ENCODE measurements at regions not wholly inside any gene's neighbourhood (a gene's known extent, or its start where the extent isn't known, plus 50 kb on each side); places are given as distances from the start of the nearest gene placed in this dataset.

GRCh38 chr3:124441766-124442165, 288.5 kb upstream of the UMPS start:
- DNase-seq (no peak), ATAC-seq (no peak)
- Histone ChIP-seq H3K36me3 (no peaks in the 10 kb centered on the region), H3K27ac (no peak overlapping the region), H3K27me3 (no peaks in the 10 kb centered on the region), H3K4me3 (no peak overlapping the region), H3K4me1 (no peaks in the 10 kb centered on the region), H3K9me3 (no peaks in the 10 kb centered on the region)
- intact Hi-C loops (cut with DNase I): no loop called here
- WGBS (ENCODE audit: insufficient coverage, low coverage, low lambda C conversion rate, missing lambda C conversion rate): 90% methylated on average over 7 of the region's 9 CpGs
- TF ChIP-seq, protein P1, sequence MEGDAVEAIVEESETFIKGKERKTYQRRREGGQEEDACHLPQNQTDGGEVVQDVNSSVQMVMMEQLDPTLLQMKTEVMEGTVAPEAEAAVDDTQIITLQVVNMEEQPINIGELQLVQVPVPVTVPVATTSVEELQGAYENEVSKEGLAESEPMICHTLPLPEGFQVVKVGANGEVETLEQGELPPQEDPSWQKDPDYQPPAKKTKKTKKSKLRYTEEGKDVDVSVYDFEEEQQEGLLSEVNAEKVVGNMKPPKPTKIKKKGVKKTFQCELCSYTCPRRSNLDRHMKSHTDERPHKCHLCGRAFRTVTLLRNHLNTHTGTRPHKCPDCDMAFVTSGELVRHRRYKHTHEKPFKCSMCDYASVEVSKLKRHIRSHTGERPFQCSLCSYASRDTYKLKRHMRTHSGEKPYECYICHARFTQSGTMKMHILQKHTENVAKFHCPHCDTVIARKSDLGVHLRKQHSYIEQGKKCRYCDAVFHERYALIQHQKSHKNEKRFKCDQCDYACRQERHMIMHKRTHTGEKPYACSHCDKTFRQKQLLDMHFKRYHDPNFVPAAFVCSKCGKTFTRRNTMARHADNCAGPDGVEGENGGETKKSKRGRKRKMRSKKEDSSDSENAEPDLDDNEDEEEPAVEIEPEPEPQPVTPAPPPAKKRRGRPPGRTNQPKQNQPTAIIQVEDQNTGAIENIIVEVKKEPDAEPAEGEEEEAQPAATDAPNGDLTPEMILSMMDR (IDR thresholded peaks at IDR 0.05): no peak
- TF ChIP-seq POLR2A (IDR thresholded peaks at IDR 0.05): no peak

- H3K4me3 ChIP-seq: no peak overlapping the region
- TF ChIP-seq POLR2A (IDR thresholded peaks at IDR 0.05): no peak
- TF ChIP-seq, protein P1 (IDR thresholded peaks at IDR 0.05): no peak
- no peaks in the 10 kb centered on the region for H3K4me1 ChIP-seq
- WGBS (ENCODE audit: insufficient coverage, low coverage, low lambda C conversion rate, missing lambda C conversion rate): 78% methylated on average over 2 of the region's 2 CpGs
- DNase-seq (no peak), ATAC-seq (no peak)
- H3K27ac ChIP-seq: no peak overlapping the region
- intact Hi-C loops (cut with DNase I): no loop called here
- H3K9me3 ChIP-seq: no peaks in the 10 kb centered on the region
- no peaks in the 10 kb centered on the region for H3K36me3 ChIP-seq
- no peaks in the 10 kb centered on the region for H3K27me3 ChIP-seq
These were observed 287.8 kb upstream of the UMPS start for GRCh38 chr3:124442463-124442862.

DNA sequence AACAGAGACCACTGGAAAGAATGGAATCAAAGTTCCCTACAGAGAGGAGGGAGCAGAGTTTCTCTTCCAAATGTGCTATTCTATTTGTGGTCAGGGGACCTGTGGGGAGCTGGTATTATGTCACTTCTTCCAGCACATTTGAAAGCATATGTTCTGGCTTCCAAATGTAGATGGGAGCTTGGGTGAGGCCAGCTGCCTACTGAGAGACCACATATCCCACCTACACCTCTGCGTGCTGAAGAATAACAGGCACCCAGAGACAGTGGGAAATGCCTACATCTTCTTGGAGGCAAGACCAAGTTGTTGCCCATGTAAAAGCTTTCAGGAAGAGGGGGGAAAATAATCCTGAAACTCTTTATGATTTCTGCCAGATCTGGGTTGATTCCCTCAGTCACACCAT, 286.8 kb upstream of the UMPS start:
- TF ChIP-seq, protein P1 (IDR thresholded peaks at IDR 0.05): no peak
- TF ChIP-seq POLR2A (IDR thresholded peaks at IDR 0.05): no peak
- no CpG with 5 or more reads among the region's 1 CpG for WGBS (ENCODE audit: insufficient coverage, low coverage, low lambda C conversion rate, missing lambda C conversion rate)
- DNase-seq: no peak
- H3K27ac ChIP-seq: no peak overlapping the region
- no peaks in the 10 kb centered on the region for H3K4me1 ChIP-seq
- ATAC-seq: no peak
- no peaks in the 10 kb centered on the region for H3K27me3 ChIP-seq
- H3K9me3 ChIP-seq: no peaks in the 10 kb centered on the region
- intact Hi-C loops (cut with DNase I): no loop called here
- no peaks in the 10 kb centered on the region for H3K36me3 ChIP-seq
- no peak overlapping the region for H3K4me3 ChIP-seq

- no peaks in the 10 kb centered on the region for H3K9me3 ChIP-seq
- no peak for DNase-seq
- no peaks in the 10 kb centered on the region for H3K36me3 ChIP-seq
- intact Hi-C loops (cut with DNase I): no loop called here
- no peak for ATAC-seq
- H3K4me3 ChIP-seq: no peak overlapping the region
- no peak for TF ChIP-seq POLR2A (IDR thresholded peaks at IDR 0.05)
- TF ChIP-seq, protein P1 (IDR thresholded peaks at IDR 0.05): no peak
- H3K27me3 ChIP-seq: no peaks in the 10 kb centered on the region
- no peak overlapping the region for H3K27ac ChIP-seq
- WGBS (ENCODE audit: insufficient coverage, low coverage, low lambda C conversion rate, missing lambda C conversion rate): 41% methylated on average over 2 of the region's 2 CpGs
- H3K4me1 ChIP-seq: no peaks in the 10 kb centered on the region
These were observed 286.2 kb upstream of the UMPS start for GRCh38 chr3:124444075-124444474.

- no peak for ATAC-seq
- TF ChIP-seq POLR2A (IDR thresholded peaks at IDR 0.05): no peak
- TF ChIP-seq, protein P1 (IDR thresholded peaks at IDR 0.05): no peak
- intact Hi-C loops (cut with DNase I): no loop called here
- no peak for DNase-seq
- no peak overlapping the region for H3K4me3 ChIP-seq
- 90% methylated on average over 3 of the region's 3 CpGs for WGBS (ENCODE audit: insufficient coverage, low coverage, low lambda C conversion rate, missing lambda C conversion rate)
- no peaks in the 10 kb centered on the region for H3K4me1 ChIP-seq
- no peaks in the 10 kb centered on the region for H3K36me3 ChIP-seq
- H3K27me3 ChIP-seq: no peaks in the 10 kb centered on the region
- H3K27ac ChIP-seq: no peak overlapping the region
- no peaks in the 10 kb centered on the region for H3K9me3 ChIP-seq
These were observed 285.4 kb upstream of the UMPS start for GRCh38 chr3:124444896-124445295.

Measured in right lobe of liver (tissue), 6 donors.